Hepatocyte (in vitro differentiated cells): ENCODE measurements at regions not wholly inside any gene's neighbourhood (a gene's known extent, or its start where the extent isn't known, plus 50 kb on each side); places are given as distances from the start of the nearest gene placed in this dataset.

ENCODE experiments used
- DNase-seq: peaks from one replicate; pipeline ENCODE4 v3.0.0-alpha.2; 2016; ENCODE audit warnings: low spot score
- H2AFZ ChIP-seq: fragments of 200-600 bp; sonication (generic); 2 replicates; pipeline ENCODE4 v1.6.0; 2016; ENCODE audit warnings: antibody characterized with exemption, mild to moderate bottlenecking
- H3K27ac ChIP-seq: fragments of 200-600 bp; sonication (generic); 2 replicates; pipeline ENCODE4 v1.5.1; 2016; ENCODE audit warnings: mild to moderate bottlenecking
- H3K27me3 ChIP-seq: fragments of 200-600 bp; sonication (generic); 2 replicates; pipeline ENCODE4 v1.6.1; 2016
- H3K36me3 ChIP-seq: fragments of 200-600 bp; sonication (generic); replicated peaks from 2 replicates; pipeline ENCODE4 v1.5.1; 2016; ENCODE audit warnings: low read depth; ENCODE audit not compliant: insufficient read depth
- H3K4me1 ChIP-seq: fragments of 200-600 bp; sonication (generic); 2 replicates; pipeline ENCODE4 v1.5.1; 2016; ENCODE audit warnings: mild to moderate bottlenecking, moderate library complexity; ENCODE audit not compliant: insufficient read depth
- H3K4me2 ChIP-seq: fragments of 200-600 bp; sonication (generic); 2 replicates; pipeline ENCODE4 v1.6.0; 2016
- H3K4me3 ChIP-seq: fragments of 200-600 bp; sonication (generic); 2 replicates; pipeline ENCODE4 v1.5.1; 2016; ENCODE audit warnings: mild to moderate bottlenecking
- H3K79me2 ChIP-seq: fragments of 200-600 bp; sonication (generic); 2 replicates; pipeline ENCODE4 v1.6.0; 2017; ENCODE audit warnings: mild to moderate bottlenecking
- H3K9me2 ChIP-seq: fragments of 200-600 bp; sonication (generic); replicated peaks from 2 replicates; pipeline ENCODE4 v1.6.0; 2017; ENCODE audit warnings: mild to moderate bottlenecking; ENCODE audit not compliant: insufficient read depth
- H3K9me3 ChIP-seq: fragments of 200-600 bp; sonication (generic); 2 replicates; pipeline ENCODE4 v1.5.1; 2016; ENCODE audit warnings: low read depth, mild to moderate bottlenecking
- H4K20me1 ChIP-seq: fragments of 200-600 bp; sonication (generic); 2 replicates; pipeline ENCODE4 v1.6.0; 2016; ENCODE audit warnings: mild to moderate bottlenecking; ENCODE audit not compliant: insufficient read depth, poor library complexity, severe bottlenecking
- CTCF ChIP-seq: fragments of 200-600 bp; sonication (generic); IDR thresholded peaks from 2 replicates; pipeline ENCODE4 v1.5.1; 2016; ENCODE audit warnings: antibody characterized with exemption, mild to moderate bottlenecking; ENCODE audit not compliant: poor library complexity
- EZH2 ChIP-seq: fragments of 200-600 bp; sonication (generic); IDR thresholded peaks from 2 replicates; pipeline ENCODE4 v1.6.1; 2016; ENCODE audit warnings: antibody characterized with exemption, mild to moderate bottlenecking, borderline replicate concordance
- EZH2phosphoT487 ChIP-seq: fragments of 200-600 bp; sonication (generic); IDR thresholded peaks from one replicate; pipeline ENCODE4 v1.6.1; 2018; ENCODE audit warnings: antibody characterized with exemption, mild to moderate bottlenecking, low read depth, moderate library complexity; ENCODE audit not compliant: unreplicated experiment, severe bottlenecking
- WGBS: methylation state at CpG from one replicate; pipeline ENCODE4 v1.1.6; 2016; ENCODE audit warnings: low lambda C conversion rate; ENCODE audit errors: missing lambda C conversion rate; 5-methylcytosine and 5-hydroxymethylcytosine counted together

- Histone ChIP-seq H3K27ac (no peak overlapping the region), H3K79me2 (no peaks in the 10 kb centered on the region), H3K36me3 (no peaks in the 10 kb centered on the region), H2AFZ (no peak overlapping the region), H4K20me1 (no peaks in the 10 kb centered on the region), H3K9me3 (no peaks in the 10 kb centered on the region), H3K4me1 (no peaks in the 10 kb centered on the region), H3K4me2 (no peak overlapping the region), H3K27me3 (no peaks in the 10 kb centered on the region), H3K9me2 (no peaks in the 10 kb centered on the region), H3K4me3 (no peak overlapping the region)
- DNase-seq: no peak
- TF ChIP-seq EZH2: no peak
- no peak for TF ChIP-seq CTCF
- TF ChIP-seq EZH2phosphoT487: no peak
- 100% methylated on average over 2 of the region's 2 CpGs for WGBS
These were observed 492.9 kb downstream of the UTRN start for GRCh38 chr6:144778056-144778455.

- no peaks in the 10 kb centered on the region for H3K9me3 ChIP-seq
- no peaks in the 10 kb centered on the region for H3K27me3 ChIP-seq
- H3K36me3 ChIP-seq: no peaks in the 10 kb centered on the region
- DNase-seq: no peak
- H3K4me3 ChIP-seq: no peak overlapping the region
- no peak overlapping the region for H2AFZ ChIP-seq
- H3K79me2 ChIP-seq: no peaks in the 10 kb centered on the region
- H3K9me2 ChIP-seq: no peaks in the 10 kb centered on the region
- no peaks in the 10 kb centered on the region for H3K4me1 ChIP-seq
- no peaks in the 10 kb centered on the region for H4K20me1 ChIP-seq
- WGBS: 93% methylated on average over 1 of the region's 1 CpG
- no peak overlapping the region for H3K27ac ChIP-seq
- no peak overlapping the region for H3K4me2 ChIP-seq
- no peak for TF ChIP-seq EZH2phosphoT487
- peak; percentile 18 for TF ChIP-seq CTCF
These were observed 493.8 kb downstream of the UTRN start for GRCh38 chr6:144778773-144779492.

GRCh38 chr6:144781836-144782235 is 496.7 kb downstream of the UTRN start:
- Histone ChIP-seq H3K27ac (no peak overlapping the region), H3K27me3 (no peaks in the 10 kb centered on the region), H4K20me1 (no peaks in the 10 kb centered on the region), H3K4me2 (no peak overlapping the region), H2AFZ (no peak overlapping the region), H3K9me2 (no peaks in the 10 kb centered on the region), H3K9me3 (no peaks in the 10 kb centered on the region), H3K79me2 (no peaks in the 10 kb centered on the region), H3K36me3 (no peaks in the 10 kb centered on the region), H3K4me1 (no peaks in the 10 kb centered on the region), H3K4me3 (no peak overlapping the region)
- DNase-seq: no peak
- TF ChIP-seq CTCF (no peak), EZH2 (no peak), EZH2phosphoT487 (no peak)
- WGBS: 92% methylated on average over 3 of the region's 3 CpGs

GRCh38 chr6:144782634-144783033 is 497.5 kb downstream of the UTRN start:
- WGBS: 98% methylated on average over 6 of the region's 6 CpGs
- Histone ChIP-seq H4K20me1 (no peaks in the 10 kb centered on the region), H2AFZ (no peak overlapping the region), H3K79me2 (no peaks in the 10 kb centered on the region), H3K4me2 (no peak overlapping the region), H3K9me2 (no peaks in the 10 kb centered on the region), H3K4me3 (no peak overlapping the region), H3K4me1 (no peaks in the 10 kb centered on the region), H3K27me3 (no peaks in the 10 kb centered on the region), H3K27ac (no peak overlapping the region), H3K36me3 (no peaks in the 10 kb centered on the region), H3K9me3 (no peaks in the 10 kb centered on the region)
- DNase-seq: no peak
- no peak for TF ChIP-seq EZH2phosphoT487
- no peak for TF ChIP-seq EZH2
- no peak for TF ChIP-seq CTCF
